Ascending aorta (tissue), 2 donors: ENCODE measurements at regions not wholly inside any gene's neighbourhood (a gene's known extent, or its start where the extent isn't known, plus 50 kb on each side); places are given as distances from the start of the nearest gene placed in this dataset.

Source experiments
- DNase-seq, 2 donors: peaks; one replicate each; pipeline ENCODE4 v3.0.0-alpha.2; 2019; ENCODE audit warnings: low spot score in 2 of 2
- H3K27ac ChIP-seq, 2 donors: fragments of 200-600 bp; sonication (generic); one replicate each; pipeline ENCODE4 v1.5.1; 2016 to 2017; ENCODE audit warnings: mild to moderate bottlenecking in 1 of 2
- H3K27me3 ChIP-seq: fragments of 200-600 bp; sonication (generic); one replicate; pipeline ENCODE4 v1.5.1; 2017
- H3K36me3 ChIP-seq, 2 donors: fragments of 200-600 bp; sonication (generic); one replicate each; pipeline ENCODE4 v1.5.1; 2016
- H3K4me1 ChIP-seq, 2 donors: fragments of 200-600 bp; sonication (generic); one replicate each; pipeline ENCODE4 v1.5.1; 2016 to 2017; ENCODE audit warnings: mild to moderate bottlenecking in 1 of 2
- H3K4me3 ChIP-seq, 2 donors: fragments of 200-600 bp; sonication (generic); one replicate each; pipeline ENCODE4 v1.5.1; 2016 to 2017; ENCODE audit warnings: mild to moderate bottlenecking in 1 of 2
- H3K9me3 ChIP-seq, 2 donors: fragments of 200-600 bp; sonication (generic); one replicate each; pipeline ENCODE4 v1.5.1; 2016
- CTCF ChIP-seq, 3 experiments: fragments of 200-600 bp in 2 of 3; fragments of 450-650 bp in 1 of 3; sonication (generic) in 2 of 3; IDR thresholded peaks; one replicate each; pipeline ENCODE4 v1.5.1; 2016 to 2019; ENCODE audit warnings: antibody characterized with exemption in 3 of 3, mild to moderate bottlenecking in 1 of 3, moderate library complexity in 1 of 3
- intact Hi-C: fragments of 100-400 bp; cut with DNase I; formaldehyde crosslinking; loops from one replicate; pipeline ENCODE4 v1.15.1; 2023

- Histone ChIP-seq H3K9me3 (no peaks in the 10 kb centered on the region), H3K4me1 (no peaks in the 10 kb centered on the region), H3K36me3 (no peaks in the 10 kb centered on the region), H3K4me3 (no peak overlapping the region), H3K27ac (no peak overlapping the region), H3K27me3 (no peaks in the 10 kb centered on the region)
- intact Hi-C loops: no loop called here
- TF ChIP-seq CTCF (IDR thresholded peaks at IDR 0.05): no peak
- DNase-seq: no peak
Measured at GRCh38 chr9:75834878-75835277, 55.6 kb upstream of the PCSK5 start.
